ENCODE measurements at regions not wholly inside any gene's neighbourhood (a gene's known extent, or its start where the extent isn't known, plus 50 kb on each side); places are given as distances from the start of the nearest gene placed in this dataset.
A peak's percentile ranks its signal among the peaks of the same experiment; 100 is the strongest.
"Not testable (repeated sequence)": the region's sequence is repeated elsewhere in the genome, so short reads cannot be mapped to it uniquely, and the experiment has no call there.

GRCh38 chr20:53773792-53774401 lies 180.3 kb upstream of the ZNF217 start:
- DNase-seq (ENCODE audit: low read depth), result peak; percentile 95

DNA sequence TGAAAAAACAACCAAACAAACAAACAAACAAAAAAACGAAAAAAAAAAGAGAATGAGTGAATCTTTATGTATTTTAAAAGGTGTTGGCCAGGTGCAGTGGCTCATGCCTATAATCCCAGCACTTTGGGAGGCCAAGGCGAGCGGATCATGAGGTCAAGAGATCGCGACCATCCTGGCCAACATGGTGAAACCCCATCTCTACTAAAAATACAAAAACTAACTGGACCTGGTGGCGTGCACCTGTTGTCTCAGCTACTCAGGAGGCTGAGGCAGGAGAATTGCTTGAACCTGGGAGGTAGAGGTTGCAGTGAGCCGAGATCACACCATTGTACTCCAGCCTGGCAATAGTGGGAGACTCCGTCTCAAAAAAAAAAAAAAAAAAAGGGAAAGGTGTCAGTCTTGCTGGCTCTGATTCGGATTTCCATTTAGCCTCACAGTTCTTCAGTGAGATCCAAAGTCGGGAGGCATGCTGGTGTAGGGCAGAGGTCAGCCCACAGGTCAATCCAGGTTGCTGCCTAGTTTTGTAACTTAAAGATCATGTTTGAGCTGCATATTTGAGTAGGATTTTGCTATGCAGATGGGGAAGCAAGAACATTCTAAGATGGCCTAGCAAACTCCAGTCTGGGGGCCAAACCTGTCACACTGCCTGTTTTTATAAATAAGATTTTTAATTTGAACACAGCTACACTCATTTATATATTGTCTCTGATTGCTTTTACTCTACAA lies 179.6 kb upstream of the ZNF217 start:
- not testable (repeated sequence) for DNase-seq (ENCODE audit: low read depth)

GRCh38 chr20:53769041-53769440 lies 175.4 kb upstream of the ZNF217 start:
- DNase-seq (ENCODE audit: low read depth), result no peak

DNA sequence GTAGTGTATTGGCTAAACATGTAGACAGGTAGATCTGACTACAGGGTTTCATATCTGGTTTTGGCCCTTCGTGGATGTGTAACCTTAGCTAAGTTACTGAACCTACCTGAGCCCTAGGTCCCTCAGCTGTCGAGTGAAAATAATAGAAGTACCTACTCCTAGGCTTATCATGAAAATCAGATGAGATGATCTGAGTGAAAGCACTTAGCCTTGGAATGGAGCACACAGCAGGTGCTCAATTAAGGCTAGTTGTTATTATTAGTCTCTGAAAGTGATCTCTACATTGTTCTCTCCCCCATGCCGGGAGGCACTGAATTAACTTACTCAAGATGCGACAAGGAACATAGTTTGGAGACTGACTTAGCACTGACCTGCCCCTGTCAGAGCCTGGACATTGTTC lies 174.7 kb upstream of the ZNF217 start:
- no peak for DNase-seq (ENCODE audit: low read depth)

DNA sequence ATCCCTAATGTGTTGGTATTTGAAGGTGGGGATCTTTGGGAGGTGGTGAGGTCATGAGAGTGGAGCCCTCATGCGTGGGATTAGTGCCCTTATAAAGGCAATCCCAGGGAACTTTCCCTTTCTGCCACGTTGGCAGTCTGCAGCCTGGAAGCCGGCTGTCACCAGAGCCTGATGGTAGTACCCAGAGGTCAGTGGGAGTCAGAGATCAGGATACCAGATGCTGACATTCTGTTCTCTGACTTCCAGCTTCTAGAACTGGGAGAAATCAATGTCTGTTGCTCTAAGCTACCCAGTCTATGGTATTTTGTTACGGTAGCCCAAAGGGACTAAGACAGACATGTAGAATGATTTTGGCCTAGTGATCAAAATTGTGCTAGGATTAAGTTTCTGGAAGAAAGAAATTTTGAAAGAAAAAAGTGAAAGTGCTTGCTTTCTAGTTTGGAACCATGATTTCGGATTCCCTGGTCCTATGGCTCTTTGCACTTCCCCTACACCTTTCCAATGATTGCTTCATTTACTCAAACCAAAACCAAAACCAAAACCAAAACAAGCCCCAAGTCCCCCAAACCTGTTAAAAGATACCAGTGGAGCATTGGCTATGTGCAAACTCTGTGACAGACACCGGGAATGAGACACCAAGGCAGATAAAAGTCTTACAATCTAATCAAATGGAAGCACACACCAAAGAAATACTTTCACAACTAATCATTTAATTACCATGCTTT lies 173.7 kb upstream of the ZNF217 start:
- DNase-seq (ENCODE audit: low read depth), result no peak

DNA sequence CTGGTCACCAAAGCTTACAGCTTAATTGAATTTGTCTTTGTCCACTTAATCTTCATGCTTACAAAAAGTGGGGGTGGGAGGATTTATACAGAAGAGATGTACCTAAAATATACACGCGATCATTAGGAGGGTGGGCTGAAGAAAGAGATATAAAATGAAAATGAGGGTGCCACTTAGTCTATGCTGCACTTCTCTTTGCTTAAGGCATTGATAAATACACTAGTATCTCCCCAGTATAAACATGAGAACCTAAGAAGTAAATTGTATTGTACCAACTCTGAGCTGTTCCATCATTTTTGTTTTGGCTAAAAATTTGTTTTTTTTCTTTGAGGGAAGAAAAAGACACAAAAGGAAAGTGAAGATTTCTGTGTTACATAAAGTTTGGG lies 170.8 kb upstream of the ZNF217 start:
- DNase-seq (ENCODE audit: low read depth), result no peak

GRCh38 chr20:53763707-53764414 lies 170.2 kb upstream of the ZNF217 start:
- DNase-seq (ENCODE audit: low read depth), result peak; percentile 66

DNA sequence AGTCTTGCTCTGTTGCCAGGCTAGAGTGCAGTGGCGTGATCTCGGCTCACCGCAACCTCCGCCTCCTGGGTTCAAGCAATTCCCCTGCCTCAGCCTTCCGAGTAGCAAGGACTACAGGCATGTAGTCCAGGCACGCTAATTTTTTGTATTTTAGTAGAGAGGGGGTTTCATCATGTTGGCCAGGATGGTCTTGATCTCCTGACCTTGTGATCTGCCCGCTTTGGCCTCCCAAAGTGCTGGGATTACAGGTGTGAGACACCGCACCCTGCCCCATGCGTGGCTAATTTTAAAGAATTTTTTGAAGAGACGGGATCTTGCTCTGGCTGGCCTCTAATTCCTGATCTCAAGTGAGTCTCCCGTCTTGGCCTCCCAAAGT lies 168.8 kb upstream of the ZNF217 start:
- DNase-seq (ENCODE audit: low read depth), result not testable (repeated sequence)

DNA sequence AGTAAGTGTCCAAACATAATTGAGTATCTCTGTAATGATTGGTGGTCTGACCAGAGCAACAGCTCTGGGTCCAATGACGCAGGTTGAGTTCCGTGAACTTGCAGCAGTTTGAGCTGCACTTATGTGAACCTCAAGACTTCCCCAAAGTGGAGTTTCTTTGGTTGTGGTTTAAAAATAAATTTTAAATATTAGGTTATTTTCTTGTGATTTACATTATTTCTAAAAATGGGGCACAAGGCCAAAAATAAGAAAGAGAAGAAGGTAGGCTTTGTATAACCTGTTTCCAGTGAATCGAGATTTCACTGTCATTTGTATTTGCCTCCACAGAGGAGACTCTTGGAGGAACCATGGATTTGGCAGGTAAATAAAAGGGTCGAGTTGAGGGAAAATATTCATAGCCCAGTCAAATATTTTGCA lies 166.4 kb upstream of the ZNF217 start:
- no peak for DNase-seq (ENCODE audit: low read depth)

- DNase-seq (ENCODE audit: low read depth), result no peak
These were observed 163.9 kb upstream of the ZNF217 start for GRCh38 chr20:53757472-53757913.

GRCh38 chr20:53755733-53756531 lies 162.3 kb upstream of the ZNF217 start:
- DNase-seq (ENCODE audit: low read depth), result no peak

GRCh38 chr20:53753880-53754459 lies 160.3 kb upstream of the ZNF217 start:
- no peak for DNase-seq (ENCODE audit: low read depth)

DNA sequence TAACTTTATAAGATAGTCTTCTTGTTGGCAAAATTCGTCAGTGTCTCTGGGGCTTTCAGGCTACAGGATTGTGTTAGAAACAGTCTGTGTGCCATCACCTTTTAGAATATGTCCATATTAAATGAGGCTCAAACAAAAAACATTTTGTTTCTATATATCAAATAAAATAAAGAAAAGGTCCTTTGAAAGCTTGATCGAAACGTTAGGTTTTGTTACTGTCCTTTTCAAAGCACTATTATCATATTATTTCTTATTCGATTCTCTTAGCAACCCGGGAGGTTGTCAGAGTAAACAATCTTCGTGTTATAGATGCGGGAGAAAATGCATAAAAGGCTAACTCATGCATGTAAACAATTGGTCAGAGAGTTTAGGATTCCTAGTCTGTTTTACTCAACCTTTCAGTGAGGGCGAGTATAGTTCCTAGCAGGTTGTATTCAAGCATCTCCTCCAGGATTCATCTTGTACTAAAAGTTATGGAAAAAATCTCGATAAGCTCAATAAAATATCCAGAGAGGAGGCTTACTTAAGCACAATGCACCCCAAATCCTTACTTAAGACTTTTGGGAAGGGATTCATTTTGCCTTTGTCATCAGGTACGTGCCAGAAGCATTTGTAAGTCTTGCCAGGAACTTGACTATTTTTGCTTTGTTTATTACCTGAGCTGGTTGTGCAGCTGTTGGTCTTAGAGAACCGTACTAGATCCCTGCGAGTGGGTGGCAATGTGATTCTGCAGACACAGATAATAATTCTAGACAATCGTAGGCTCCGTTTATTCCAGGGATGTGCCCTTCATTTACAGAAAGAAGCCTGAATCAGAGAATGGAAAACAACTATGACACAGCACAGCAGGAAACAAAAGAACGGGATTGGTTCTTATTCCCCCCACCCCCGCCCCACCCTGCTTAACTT lies 159.6 kb upstream of the ZNF217 start:
- DNase-seq (ENCODE audit: low read depth), result no peak

- DNase-seq (ENCODE audit: low read depth), result no peak
These were observed 158.9 kb upstream of the ZNF217 start for GRCh38 chr20:53752583-53752970.

- no peak for DNase-seq (ENCODE audit: low read depth)
These were observed 158.1 kb upstream of the ZNF217 start for GRCh38 chr20:53751620-53752318.

DNA sequence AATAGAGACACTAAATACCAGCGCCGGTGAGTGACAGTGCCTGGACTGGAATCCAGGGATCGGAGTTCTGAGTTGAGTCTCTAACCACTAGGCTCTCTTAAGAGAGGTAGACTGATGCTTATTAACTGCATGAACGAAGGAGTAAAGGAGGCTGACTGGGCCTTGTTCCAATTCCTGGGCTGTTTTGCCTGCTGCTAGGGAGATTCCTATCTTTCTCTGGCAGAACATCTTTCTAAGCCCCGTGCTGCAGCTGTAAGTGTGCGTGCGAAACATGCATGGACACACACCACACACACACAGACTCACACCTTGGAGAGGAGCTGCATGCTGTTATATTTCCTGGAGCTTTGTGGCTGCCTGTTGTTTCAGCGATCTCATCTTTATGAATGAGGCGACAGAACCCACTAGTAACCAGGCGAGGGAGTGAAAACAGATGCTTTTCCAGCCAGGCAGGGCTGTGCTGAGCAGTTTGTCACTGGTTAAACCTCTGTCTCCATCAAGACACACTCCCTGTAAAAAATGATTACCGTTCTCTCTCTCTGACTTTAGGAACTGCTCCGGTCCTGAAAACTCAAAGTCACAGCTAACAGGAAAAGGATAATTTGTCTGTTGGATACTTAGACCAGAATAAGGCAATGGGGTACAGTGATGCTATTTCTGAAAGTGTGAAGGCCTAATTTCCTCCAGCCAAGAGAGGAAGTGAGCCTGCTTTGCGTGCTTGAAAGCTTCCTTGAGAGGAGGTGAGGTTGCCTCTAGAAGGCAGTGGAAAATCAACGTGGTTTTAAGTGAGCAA lies 157.4 kb upstream of the ZNF217 start:
- peak; percentile 72 for DNase-seq (ENCODE audit: low read depth)

GRCh38 chr20:53749499-53749898 lies 155.9 kb upstream of the ZNF217 start:
- no peak for DNase-seq (ENCODE audit: low read depth)

GRCh38 chr20:53748821-53749421 lies 155.3 kb upstream of the ZNF217 start:
- no peak for DNase-seq (ENCODE audit: low read depth)

Measured in fibroblast of gingiva (primary cell).